Islet of Langerhans (tissue), 1 donor: ENCODE measurements at regions not wholly inside any gene's neighbourhood (a gene's known extent, or its start where the extent isn't known, plus 50 kb on each side); places are given as distances from the start of the nearest gene placed in this dataset.
"Not testable (repeated sequence)": the region's sequence is repeated elsewhere in the genome, so short reads cannot be mapped to it uniquely, and the experiment has no call there.

ENCODE experiments used
- FAIRE-seq: peaks from one replicate; lab custom pipeline; 2011; peaks lifted over from hg19 to GRCh38; lab: Jason Lieb, UNC

DNA sequence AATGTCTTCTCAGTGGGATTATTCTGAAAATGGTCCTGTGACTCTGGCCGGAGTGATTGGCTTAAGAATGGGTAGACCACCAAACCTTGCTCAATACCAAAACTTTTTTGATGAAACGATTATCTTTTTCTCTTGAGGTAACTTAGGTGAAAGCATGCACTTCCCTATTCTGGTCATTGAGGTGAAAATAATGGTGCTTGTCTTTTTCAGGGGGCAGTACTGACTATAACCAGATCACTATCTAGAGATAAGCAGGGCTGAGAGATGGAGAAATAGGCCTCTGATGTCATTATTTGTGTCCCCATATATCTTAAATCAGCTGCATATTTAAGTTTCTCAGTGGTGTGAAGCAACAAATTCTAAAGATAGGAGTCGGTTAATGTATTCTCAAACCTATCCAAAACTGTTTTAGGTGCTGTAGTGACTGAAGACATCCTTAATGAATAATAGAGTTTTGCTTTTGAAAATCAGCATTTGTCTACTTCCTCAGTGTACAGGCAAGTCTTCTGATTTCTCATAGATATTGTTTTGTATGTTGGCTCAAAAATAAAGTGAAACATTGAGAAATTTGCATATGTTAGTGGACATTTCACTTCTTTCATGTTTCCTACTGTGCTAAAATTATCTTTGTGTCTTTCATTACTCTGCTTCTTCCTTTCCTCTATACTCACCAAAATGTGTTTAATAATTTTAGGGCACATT lies 735.3 kb upstream of the ADGRL4 start:
- FAIRE-seq: no peak

DNA sequence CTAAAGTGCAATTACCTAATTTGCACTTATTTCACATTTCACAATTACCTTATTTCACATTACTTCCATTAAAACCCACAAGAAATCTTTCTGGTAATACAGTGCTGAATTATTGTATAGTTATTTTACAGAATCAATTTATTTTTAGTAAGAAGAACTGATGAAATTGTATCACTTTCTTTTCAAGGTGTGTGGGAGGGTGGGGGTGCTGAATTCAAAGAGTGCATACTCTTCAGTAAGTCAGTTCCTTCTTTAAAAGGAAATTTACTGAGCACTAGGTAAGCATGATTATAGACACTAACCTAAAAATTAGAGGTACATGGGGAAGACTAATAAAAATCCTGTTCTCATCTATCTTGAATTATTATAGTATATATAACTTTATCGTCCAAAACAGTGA lies 731.6 kb upstream of the ADGRL4 start:
- FAIRE-seq: no peak

DNA sequence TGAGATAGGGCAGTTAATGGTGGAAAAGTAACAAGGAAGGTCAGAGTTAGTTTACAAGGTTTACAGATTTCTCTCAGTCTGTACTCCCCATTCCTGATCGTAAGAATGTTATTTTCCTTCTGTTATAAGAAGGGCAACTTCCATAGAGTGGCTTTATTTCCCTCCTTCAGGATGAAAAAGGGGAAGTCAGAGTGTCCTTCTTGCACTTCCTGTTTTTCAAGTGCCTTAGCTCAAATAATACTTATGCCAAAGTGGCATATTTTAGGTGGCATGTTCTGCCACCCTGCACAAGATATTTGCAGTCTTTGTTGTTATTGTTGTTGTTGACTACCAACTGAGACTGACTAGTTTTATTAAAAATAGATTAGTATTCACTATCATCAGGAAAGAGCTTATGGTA lies 730.7 kb upstream of the ADGRL4 start:
- no peak for FAIRE-seq

DNA sequence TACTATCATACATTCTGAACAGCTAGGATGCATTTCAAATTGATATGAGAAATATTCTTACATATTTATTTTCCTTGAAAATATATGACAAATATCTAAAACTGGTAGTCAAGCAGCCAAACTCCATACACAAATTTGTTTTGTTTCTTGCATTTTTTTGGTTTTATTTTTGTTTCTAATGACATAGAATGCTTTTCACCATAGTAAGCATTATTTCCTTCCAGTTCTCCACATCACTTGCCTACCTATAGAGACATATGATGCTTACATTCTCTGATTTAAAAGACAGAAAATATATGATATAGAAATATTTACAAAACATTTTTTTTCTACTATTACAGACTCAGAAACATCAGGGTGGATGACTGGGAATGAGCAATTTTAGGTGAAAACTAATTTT lies 726.4 kb upstream of the ADGRL4 start:
- no peak for FAIRE-seq

DNA sequence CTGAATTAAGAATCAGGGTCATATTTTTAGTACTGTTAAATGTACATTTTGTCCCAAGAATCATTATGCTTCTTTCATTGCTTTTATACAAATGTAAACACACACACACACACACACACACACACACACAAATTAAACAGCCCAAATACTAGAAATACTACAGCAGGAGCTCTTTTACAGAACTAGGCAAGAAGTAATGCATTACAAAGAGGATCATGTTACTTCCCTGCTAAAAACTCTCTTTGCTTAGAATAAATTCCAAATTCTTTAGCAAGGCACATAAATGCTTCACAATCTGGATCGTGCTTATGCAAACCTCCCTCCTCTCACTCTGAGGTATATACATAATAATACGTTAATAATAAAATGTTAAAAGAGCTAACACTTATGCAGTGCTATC lies 720.4 kb upstream of the ADGRL4 start:
- no peak for FAIRE-seq

DNA sequence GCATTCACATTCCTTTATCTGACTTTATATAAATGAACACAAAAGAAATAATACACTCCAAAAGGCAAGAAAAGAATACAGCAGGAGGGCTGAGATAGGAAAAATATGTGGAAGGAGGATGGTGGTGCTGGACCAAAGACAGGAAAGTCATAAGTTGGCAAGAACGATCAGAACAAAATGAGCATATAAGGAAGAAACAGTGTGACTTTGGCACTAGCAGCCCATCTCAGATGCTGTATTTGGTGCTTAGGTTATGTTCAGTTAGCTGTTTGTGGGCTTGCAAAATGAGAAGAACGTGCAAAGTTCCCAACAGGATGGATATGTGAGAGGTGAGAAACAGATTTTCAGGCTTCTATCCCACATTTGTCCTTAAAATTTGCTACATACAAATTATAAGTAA lies 719.8 kb upstream of the ADGRL4 start:
- no peak for FAIRE-seq

DNA sequence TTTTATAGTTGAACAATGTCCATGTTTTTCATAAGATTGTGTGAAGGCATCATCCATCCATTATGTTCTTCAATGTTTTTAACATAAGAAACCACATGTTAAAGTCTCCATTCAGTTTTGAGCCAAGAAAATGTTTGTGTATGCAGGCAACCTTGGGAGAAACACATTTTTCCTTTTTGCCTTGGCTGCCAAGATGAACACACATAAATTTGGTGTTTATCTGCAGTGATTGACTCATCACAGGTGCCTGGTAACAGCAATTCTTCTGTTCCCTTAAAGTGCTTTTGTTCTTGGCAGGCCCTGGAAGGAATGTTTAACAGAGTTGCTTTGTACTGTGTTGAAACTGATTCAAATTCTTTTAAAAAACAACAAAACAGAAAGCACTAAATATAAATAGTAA lies 709.9 kb upstream of the ADGRL4 start:
- FAIRE-seq: no peak

DNA sequence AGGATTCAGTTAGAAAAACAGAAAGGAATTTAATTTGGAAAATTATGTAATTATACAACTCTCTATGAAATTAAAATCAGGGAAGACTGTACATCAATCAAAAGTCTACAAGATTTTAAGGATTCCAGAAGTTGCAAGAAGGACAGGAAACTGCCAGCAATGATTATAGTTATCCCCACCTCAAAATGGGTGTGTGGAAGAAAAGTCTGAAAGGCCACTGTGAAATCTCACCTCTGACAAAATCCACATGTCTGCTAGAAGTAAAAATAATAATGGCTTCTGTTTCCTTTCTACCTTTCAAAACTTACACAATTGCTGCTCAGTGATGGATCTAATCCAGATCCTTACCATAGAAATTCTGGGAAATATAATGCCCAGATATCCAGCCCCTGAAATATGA lies 708.1 kb upstream of the ADGRL4 start:
- no peak for FAIRE-seq

DNA sequence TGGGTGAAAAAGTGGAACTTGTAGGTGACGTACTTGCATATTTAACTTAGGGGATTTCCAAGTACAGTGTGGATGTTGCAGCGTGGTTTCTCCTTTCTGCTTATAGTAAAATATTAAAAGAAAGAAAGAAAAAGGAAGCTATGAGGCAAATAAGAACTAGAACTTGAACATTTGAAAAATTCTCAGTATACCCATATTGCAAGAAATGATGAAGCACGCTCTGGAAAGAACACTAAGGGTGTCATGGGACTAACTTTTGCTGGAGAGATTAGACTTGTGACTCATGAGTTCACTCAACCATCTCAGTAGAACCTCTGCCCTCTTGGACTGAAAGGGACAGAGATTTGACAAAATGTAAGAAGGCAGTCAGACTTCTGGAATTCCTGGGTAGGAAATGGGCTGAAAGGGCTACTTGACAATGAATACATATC lies 704.5 kb upstream of the ADGRL4 start:
- no peak for FAIRE-seq

DNA sequence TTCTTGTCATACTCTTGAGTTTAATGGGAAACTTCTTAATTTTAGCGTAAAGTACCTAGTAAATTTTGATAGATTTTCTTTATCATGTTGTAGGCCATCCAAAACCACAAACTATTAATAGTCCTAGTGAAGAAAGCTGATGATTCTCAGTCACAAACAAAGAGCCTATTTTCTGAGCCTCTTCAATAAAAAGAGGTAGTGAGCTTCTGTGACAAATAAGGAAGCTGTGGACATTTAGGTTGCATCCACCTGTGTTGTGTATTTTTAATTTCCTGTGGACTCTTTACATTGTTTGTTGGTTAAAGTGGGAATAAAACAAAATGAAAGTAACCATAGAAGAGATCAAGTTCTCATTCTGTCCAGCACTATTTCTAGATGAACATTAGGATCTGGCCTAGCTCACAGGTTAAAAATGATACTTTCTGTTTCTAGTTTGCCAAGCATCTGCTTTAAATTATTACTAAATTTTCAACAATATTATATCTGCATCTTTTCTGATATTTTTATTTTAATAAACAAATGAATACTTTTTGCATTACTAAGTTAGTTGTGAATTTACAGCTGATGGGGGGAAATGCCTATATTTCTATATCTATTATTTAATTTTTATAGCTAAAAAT lies 702.2 kb upstream of the ADGRL4 start:
- FAIRE-seq: no peak

DNA sequence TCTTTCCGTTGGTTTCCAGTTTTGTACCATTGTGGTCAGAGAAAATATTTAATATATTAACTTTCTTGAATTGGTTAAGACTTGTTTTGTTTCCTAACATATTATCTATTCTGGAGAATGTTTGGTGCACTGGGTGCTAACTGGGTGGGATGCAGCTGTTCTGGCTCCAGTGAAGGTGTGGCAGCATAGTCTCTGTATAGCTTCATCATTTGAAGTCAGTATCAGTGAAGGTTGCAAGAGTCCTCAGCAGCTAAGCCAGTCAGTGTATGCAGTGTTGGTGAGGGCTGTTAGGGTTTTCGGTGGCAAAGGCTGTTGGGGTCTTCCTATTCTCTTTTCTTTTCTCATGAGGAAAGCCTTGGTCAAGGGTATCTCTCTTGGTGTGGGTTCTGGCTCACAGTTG lies 698.7 kb upstream of the ADGRL4 start:
- no peak for FAIRE-seq

DNA sequence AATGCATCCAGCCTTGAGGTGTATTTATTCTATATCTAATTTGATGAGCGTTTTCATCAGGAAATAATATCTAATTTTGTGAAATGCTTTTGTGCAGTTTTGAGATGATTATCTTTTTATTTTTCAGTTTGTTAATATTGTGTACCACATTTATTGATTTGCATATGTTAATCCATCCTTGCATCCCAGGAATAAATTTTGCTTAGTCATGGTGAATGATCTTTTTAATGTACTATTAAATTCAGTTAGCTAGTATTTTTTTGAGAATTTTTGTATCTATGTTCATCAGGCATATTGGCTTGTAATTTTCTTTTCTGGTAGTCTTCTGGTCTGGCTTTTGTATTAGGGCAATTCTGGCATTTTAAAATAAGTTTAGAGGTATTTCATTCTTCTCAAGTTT lies 697.5 kb upstream of the ADGRL4 start:
- FAIRE-seq: no peak

DNA sequence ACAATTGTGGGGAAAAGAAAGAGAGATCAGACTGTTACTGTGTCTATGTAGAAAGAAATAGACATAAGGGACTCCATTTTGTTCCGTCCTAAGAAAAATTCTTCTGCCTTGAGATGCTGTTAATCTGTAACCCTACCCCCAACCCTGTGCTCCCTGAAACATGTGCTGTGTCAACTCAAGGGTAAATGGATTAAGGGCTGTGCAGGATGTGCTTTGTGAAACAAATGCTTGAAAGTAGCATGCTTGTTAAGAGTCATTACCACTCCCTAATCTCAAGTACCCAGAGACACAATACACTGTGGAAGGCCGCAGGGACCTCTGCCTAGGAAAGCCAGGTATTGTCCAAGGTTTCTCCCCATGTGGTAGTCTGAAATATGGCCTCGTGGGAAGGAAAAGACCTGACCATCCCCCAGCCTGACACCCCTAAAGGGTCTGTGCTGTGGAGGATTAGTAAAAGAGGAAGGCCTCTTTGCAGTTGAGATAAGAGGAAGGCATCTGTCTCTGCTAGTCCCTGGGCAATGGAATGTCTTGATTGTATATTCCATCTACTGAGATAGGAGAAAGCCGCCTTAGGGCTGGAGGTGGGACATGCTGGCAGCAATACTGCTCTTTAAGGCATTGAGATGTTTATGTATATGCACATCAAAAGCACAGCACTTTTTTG lies 695.9 kb upstream of the ADGRL4 start:
- FAIRE-seq: not testable (repeated sequence)

DNA sequence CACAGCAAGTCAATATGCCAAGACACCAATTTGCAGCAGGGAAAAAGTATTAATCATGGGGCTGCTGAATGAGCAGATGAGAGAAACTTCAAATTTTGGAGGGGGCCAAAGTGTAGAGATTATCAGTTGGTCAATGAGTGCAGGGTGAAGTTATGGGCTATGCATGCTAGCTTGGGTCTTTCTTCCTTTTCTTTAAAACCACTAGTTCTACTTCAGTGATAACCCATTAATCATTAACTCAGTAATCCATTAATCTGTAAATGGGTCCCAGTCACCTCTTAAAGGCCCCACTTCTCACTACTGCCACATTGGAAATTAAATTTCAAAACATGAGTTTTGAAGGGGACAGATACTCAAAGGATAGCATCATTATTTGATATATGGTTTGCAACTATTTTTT lies 688.6 kb upstream of the ADGRL4 start:
- FAIRE-seq: no peak

DNA sequence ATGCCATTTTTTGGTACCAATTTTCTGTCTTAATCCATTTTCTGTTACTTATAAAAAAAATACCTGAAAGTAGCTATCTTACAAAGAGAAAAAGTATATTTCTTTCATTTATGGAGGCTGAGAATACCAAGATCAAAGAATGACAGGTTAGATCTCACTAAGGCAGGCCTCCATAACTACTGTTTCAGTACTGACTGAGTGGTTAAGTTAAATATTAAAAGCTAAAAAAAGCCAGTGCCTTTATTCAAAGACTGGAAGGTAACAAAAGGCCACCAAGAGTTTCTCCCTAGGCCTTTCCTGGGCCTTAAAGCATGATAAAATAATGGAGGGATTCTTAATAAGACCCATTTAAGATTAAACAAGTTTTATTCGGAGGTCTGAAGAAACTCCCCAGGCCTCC lies 687.7 kb upstream of the ADGRL4 start:
- no peak for FAIRE-seq

DNA sequence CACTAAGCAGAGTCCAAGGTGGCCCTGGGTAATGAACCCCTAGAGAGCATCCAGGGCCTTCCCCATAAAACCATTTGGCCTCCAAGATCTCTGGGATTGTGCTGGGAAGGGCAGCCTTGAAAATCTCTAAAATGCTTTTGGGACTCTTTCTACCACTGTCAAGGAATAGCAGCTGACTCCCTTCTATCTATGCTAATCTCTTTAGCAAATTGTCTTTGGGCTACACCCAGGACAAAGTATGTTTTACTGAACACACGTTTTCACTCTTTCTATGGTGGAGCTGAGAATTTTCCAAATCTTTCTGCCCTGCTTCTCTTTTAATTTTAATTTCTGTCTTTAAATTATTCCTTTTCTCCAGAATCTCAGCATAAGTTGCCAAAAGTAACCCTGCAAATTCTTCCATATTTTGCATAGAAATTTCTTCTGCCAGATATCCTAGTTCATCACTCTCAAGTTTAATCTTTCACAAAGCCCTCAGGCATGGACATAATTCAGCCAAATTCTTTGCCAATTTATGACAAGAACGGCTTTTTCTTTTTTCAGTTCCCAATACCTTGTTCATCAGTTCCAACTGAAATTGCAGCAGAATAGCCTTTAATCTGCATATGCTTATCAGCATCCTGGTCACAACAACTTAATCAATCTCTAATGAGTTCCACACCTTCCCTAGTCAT lies 687.0 kb upstream of the ADGRL4 start:
- no peak for FAIRE-seq

DNA sequence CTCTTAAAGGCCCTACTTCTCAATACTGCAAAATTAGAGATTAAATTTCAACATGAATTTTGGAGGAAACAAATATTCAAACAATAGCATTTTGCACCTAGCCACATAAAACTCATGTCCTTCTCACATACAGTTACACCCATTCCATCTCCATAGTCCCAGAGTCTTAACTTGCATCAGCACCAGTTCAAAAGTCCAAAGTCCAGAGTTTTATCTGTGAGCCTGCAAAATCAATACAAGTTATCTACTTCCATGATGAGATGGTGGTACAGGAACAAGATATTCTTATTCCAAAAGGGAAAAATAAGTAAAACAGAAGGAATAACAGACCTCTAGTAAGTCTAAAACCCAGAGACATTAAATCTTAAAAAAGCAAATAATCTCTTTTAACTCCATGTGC lies 686.0 kb upstream of the ADGRL4 start:
- FAIRE-seq: no peak

DNA sequence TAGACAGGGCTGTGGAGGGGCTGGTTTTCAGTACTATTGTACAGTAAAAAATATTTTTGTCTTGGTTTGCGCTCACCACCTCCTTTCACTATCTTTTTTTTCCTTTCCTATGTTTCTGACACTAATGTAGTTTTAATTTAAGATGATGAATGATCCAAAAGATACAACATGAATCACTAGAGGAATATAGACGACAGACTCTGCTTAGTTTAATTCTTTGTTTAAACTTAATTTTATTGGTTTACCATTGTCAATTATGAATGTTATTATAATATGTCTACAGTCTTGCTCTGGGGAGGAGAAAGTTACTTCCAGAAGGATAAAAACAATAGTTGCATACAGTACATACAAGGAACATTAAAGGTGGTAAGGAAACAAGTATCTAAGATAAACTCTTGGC lies 682.4 kb upstream of the ADGRL4 start:
- FAIRE-seq: no peak

DNA sequence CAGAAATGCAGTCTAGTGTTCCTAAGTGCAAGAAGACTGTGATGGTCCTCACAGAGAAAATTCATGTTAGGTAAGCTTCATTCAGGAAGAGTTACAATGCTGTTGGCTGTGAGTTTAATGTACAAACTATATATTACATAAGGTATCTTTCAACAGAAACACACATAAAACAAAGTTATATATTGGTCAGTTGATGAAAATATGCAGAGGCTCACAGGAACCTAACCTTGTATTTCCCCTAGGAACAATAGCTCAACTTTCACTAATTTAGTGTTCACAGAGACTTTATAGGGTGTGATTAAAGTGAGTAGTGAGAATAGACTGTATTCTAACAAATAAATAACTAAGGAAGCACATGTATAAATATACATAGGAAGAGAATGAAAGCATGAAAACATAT lies 676.9 kb upstream of the ADGRL4 start:
- no peak for FAIRE-seq

DNA sequence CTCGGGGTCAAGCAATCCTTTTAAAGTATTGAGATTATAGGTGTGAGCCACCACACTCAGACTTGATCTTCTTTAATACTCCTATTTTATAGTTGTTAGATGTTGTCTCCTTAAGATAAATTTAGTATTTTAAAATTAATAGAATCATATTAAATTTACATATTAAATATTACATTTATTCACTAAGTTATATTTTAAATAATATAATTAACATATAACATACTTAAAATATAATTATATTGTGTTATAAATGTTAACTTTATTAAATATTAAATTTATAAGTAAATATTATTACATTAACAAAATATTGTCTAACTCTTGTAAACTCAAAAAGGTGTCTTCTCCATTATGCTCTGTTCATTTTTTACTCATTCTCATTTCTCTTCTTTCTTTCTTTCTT lies 675.9 kb upstream of the ADGRL4 start:
- FAIRE-seq: no peak

DNA sequence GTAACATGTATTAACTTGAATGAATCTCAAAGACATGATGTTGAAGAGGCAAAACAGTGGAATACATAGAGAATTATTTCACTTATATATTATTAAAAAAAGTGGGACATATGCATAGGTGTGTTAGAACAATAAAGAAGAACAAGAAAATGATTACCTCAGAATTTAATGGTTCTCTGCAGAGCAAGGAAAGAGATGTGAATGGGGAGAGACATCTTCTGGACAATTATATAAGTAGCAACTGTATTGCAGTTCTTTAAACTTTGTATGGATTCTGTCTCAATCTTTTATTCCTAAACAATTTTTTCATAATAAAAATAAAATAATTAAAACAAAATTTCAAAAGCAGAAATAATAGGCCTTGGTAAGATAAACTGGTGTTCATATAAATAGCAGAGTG lies 674.9 kb upstream of the ADGRL4 start:
- no peak for FAIRE-seq

DNA sequence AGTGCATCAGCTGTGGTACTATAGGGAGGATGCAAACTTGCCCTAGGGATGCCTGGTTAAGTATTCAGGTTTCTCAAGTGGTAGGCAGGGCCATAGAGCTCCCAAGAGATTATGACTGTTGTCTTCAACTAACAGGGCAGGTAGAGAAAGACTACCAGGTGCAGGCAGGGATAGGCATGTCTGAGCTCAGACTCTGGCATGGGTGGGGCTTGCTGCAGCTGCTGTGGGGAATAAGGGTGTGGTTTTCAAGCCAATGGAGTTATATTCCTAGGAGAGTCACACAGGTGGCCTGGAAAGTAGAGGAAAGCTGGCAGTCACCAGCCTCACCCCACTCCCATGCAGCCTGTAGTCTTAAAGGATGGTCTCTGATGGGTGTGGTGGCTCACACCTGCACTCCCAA lies 673.4 kb upstream of the ADGRL4 start:
- no peak for FAIRE-seq
